Activated T-helper 9 cell treated with anti-CD3 and anti-CD28 coated beads, Interleukin-2, amount 50 U/mL, for 16 hours (primary cell): ENCODE measurements at regions not wholly inside any gene's neighbourhood (a gene's known extent, or its start where the extent isn't known, plus 50 kb on each side); places are given as distances from the start of the nearest gene placed in this dataset.
"Not testable (repeated sequence)": the region's sequence is repeated elsewhere in the genome, so short reads cannot be mapped to it uniquely, and the experiment has no call there.

Experiments
- DNase-seq: peaks from one replicate; pipeline ENCODE4 v3.0.0-alpha.2; 2020; ENCODE audit warnings: low read depth

- DNase-seq = no peak
Observed at GRCh38 chr3:16055606-16056211, 118.8 kb upstream of the GALNT15 start.

- DNase-seq = no peak
Observed at GRCh38 chr3:16056217-16056616, 118.3 kb upstream of the GALNT15 start.

GRCh38 chr3:16058521-16058920, 116.0 kb upstream of the GALNT15 start:
- no peak for DNase-seq

DNA sequence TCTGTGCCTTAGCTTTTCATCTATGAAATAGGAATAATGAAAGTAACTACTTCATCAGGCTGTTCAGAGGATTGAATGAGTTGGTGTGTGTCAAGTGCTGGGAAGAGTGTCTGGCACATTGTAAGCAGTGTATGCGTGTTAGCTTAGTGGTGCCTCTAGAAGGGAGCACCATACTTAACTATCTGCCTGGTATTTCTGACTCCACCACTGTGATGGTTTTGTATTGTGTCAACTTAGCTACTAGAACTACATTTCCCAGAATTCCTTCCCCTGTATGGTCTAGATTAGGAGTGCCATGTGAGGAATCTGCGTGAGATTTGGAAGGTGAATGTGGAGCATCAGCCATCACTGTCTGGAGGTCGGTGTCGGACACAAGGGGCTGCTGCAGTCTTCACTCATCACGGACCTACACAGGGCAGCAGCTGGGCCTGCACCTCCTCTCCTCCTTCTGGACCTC, 115.4 kb upstream of the GALNT15 start:
- DNase-seq = no peak

GRCh38 chr3:16059711-16060357, 114.6 kb upstream of the GALNT15 start:
- DNase-seq = no peak

DNA sequence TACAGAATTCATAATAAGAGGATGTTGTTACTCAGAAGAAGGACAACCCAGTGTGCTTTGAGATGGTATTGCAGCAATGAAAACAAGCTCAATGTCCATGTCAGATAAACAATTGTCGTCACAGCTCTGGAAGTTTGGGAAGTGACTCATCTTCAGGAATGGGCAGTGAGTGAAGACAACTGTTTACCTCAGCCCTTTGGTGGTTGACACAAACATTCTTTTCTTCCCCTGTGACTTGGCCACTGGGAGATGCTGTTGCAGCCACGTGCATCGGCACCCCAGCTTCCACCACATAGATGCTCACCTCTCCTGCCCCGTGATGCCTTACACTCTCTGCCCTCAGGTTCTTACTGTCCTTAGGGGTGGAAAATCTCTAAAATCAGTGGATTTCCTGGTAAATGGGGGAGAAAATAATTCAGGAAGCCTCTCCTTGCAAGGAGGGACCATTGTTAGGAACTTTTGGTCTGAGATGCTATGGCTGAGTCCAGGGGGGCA, 114.1 kb upstream of the GALNT15 start:
- no peak for DNase-seq

DNA sequence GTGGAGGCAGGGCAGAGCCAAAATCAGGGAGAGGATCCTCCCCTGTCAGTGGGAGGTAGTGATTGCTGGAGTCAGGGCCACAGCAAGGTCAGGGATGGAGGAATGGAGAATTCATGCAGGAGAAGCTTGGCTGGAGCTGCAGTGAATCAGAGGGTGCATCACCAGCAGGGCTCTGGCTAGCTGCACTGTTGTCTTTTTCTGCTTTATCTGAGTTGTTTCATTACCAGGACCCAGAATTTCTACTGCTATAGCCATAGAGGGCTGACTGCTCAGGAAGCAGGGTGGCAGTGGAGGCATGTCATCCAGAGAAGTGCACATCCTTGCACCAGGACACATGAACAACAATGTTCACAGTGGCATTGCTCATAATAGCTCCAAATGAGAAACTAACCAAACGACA, 113.5 kb upstream of the GALNT15 start:
- DNase-seq = no peak

GRCh38 chr3:16061491-16061890, 113.0 kb upstream of the GALNT15 start:
- DNase-seq = no peak

DNA sequence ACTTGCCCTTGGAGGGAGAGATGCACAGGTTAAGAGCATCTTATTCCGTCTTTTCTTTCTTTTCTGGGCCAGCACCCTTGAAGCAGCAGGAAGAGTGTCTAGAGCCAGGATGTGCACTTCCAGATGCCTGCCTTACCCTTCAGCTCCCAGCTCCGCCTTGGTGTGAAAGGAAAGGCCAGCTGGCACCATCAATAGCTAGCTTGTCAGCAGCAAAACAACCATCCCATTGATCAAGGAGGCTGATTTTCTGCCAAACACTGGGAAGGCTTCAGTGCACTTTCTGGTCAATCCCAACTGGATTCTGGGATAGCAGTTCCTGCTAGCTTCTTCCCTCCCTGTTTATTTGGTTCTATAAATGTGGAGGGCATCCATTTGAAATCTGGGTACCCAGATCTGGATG, 110.9 kb upstream of the GALNT15 start:
- no peak for DNase-seq

DNA sequence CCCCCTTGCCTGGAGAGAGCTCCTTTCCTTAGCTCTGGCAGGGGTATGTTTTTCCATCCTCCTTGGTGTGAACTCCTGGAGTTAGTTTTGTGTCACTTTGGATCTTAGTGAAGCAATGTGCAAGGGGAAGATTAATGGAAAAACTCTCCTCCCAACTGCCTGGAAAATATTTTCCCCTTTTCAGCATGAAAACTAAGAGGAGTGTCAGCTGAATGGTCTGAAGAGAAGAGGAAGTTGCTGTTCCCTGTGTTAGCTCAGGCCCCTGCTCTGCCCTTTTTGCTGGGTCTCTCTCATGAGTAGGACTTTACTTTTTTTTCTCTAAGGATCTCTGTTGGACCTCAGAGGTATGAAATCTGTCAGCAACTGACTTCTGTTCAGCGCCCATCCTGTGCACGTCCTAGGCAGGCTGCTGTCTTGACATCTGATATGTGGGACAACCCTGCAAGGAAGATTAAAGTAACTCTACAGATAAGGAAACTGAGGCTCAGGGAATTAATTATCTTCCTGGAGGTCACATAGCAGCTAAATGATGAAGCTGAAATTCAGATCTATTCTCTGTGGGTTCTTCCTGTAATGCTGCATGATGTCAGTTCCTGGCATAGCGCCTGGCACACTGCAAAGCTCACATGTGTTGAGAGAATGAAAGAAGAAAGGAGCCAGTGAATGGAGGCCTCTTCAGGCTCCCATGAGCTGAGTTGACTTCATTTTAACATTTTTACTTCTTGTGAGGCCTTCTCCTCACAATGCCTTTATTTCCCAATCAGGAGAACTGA, 109.7 kb upstream of the GALNT15 start:
- no peak for DNase-seq

DNA sequence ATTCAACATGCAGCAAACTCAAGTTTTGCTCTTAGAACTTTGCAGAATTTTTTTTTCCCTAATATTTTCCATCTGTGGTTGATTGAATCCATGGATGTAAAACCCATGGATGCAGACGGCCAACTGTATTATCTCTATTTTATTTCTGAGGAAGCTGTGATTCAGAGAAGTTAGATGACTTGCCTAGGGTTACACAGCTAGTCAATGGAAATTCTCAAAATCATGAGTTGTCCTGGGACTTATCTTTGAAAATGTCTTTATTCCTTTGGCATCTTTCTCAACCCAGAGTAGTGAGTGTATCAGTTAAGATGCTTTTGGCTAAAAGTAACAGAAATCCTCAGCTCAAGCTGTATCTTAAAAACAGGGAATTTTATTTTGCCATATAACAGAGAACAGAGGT, 107.9 kb upstream of the GALNT15 start:
- DNase-seq = no peak

DNA sequence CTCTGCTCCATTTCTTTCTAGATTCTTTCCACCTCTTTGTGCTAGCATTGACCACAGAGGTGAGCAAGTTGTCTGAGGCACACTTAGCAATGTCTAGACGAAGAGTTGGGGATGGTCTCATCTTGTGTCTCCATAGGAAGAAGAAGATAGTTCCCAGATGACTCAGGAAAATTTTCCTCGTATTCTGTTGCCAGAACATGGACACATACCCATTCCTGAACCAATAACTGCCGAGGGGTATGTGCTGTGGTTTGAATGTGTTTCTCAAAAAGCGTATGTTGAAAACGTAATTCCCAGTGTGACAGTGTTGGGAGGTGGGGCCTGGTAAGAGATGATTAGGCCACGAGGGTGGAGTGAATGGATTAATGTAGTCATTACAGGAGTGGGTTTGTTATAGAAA, 107.5 kb upstream of the GALNT15 start:
- DNase-seq = no peak

GRCh38 chr3:16067837-16068471, 106.5 kb upstream of the GALNT15 start:
- no peak for DNase-seq

- DNase-seq = no peak
Observed at GRCh38 chr3:16069149-16069922, 105.1 kb upstream of the GALNT15 start.

DNA sequence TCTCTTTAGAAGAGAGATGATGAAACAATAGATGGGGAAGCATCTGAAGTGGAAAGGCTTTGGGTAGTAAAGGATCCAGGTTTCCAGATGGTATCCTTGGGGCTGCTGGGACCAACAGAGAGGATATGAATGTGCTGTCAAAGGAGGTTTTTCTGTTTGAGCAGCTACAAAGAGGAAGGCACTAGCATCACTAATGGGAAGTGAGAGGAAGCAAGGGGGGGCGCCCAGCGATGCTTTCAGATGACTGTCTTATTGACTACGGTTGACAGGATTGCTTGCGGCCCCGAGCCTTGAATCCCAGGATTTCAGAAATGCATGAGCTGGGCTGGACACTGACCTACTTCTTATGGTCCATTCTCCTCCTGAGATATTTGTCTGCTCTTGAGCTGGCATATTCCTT, 103.8 kb upstream of the GALNT15 start:
- DNase-seq = no peak

DNA sequence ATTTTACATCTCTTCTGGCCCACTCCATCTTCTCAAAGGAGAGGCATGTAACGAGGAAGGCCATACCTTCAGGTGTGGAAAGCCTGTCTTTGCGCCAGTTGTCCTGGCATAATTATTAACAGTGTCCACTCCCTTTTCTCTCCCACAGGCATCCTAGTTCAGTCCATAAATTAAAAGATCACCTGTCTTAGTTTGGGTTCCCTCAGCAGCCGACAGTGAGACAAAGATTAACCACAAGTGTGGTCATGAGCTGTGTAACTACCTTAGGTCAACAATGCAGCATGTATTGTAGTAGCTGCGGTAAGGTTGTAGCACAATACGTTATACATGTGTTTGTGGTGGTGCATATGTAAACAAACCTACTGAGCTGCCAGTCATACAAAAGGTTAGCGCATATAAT, 103.3 kb upstream of the GALNT15 start:
- no peak for DNase-seq

DNA sequence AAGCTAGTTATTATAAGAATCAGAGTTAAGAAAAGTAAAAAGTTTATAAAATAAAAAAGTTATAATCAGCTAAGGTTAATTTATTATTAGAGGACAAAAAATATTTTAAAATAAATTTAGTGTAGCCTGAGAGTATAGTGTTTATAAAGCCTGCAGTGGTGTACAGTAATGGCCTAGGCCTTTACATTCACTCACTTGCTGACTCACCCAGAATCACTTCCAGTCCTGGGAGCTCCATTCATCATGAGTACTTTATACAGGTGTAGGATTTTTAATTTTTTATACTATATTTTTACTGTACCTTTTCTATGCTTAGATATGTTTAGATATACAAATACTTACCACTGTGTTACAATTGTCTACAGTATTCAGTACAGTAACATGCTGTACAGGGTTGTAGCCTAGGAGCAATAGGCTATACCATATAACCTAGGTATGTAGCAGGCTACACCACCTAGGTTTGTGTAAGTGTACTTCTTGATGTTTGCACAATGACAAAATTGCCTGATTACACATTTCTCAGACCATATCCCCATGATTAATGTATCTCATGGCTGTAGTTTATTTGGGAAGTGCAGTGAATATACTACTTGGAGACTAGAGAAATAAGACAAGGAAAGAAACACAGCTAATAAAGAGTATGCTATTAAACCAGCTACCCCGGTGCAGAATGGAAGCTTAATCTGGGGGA, 101.9 kb upstream of the GALNT15 start:
- DNase-seq = no peak

DNA sequence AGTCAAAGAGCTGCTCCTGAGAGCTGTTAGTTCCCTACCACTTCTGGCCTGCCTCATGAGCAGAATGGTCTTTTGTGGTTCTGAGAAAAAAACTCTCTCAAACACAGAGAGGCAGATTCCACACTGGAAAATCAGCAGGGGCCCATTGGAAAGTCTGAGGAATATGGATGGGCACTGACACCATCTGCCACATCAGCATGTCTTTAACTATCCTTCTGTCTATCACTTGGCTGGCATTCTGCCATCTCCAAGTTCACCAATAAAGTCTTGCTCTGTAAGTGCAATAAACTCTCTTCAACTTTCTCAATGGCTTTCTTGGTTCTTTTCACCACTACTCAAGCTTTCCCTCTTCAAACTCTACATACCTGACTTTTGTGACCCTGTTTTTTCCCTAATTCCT, 101.3 kb upstream of the GALNT15 start:
- no peak for DNase-seq

DNA sequence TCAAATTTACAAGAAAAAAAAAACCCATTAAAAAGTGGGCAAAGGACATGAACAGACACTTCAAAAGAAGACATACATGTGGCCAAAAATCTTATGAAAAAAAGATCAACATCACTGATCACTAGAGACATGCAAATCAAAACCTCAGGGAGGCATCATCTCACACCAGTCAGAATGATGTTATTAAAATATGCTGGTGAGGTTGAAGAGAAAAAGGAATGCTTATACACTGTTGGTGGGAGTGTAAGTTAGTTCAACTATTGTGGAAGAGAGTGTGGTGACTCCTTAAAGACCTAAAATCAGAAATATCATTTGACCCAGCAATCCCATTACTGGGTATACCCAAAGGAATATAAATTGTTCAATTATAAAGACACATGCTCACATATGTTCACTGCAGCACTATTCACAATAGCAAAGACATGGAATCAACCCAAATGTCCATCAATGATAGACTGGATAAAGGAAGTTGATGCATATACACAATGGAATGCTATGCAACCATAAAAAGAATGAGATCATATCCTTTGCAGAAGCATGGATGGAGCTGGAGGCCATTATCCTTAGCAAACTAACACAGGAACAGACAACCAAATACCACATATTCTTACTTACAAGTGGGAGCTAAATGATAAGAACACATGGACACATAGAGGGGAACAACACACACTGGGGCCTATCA, 100.3 kb upstream of the GALNT15 start:
- DNase-seq = not testable (repeated sequence)

DNA sequence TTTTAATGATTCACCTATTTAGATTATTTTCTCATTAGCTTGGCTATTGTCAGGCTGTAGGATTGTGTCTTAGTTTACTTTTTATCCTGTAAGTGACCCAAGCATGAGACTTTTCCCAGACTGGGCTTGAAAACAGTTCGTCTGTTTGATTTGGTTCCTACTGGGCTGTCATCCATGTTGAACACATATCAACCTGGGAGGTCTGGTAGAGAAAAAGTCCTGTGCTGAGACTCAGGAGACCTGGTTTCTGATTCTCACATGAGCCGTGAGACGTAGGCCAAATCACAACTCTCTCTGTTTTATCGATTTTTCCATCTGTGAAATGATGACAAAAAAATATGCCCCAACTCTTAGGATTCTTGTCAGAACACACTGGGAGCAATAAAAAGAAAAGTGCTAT, 98.8 kb upstream of the GALNT15 start:
- DNase-seq = no peak

GRCh38 chr3:16076564-16076963, 97.9 kb upstream of the GALNT15 start:
- no peak for DNase-seq
